Liver (tissue), 8 donors: ENCODE measurements at regions not wholly inside any gene's neighbourhood (a gene's known extent, or its start where the extent isn't known, plus 50 kb on each side); places are given as distances from the start of the nearest gene placed in this dataset.

ENCODE experiments used
- DNase-seq: peaks from one replicate; pipeline ENCODE4 v3.0.0-alpha.2; 2017; ENCODE audit warnings: low spot score
- H3K27ac ChIP-seq, 2 donors: one replicate each; pipeline ENCODE4 v1.7.0; 2013; ENCODE audit warnings: inconsistent platforms in 2 of 2, low read length in 2 of 2, control low read depth in 1 of 2, low read depth in 1 of 2, mild to moderate bottlenecking in 1 of 2
- H3K27me3 ChIP-seq, 4 donors: one replicate each; pipeline versions ENCODE4 v1.6.1 to v1.7.0; 2013; ENCODE audit warnings: low read length in 3 of 4, inconsistent platforms in 1 of 4, mild to moderate bottlenecking in 1 of 4, moderate library complexity in 1 of 4; ENCODE audit not compliant: control insufficient read depth in 4 of 4, insufficient read depth in 4 of 4
- H3K36me3 ChIP-seq, 4 donors: one replicate each; pipeline versions ENCODE4 v1.6.1 to v1.7.0; 2013; ENCODE audit warnings: low read length in 3 of 4, mild to moderate bottlenecking in 3 of 4, low read depth in 1 of 4, moderate library complexity in 1 of 4; ENCODE audit not compliant: control insufficient read depth in 4 of 4, insufficient read depth in 3 of 4
- H3K4me1 ChIP-seq, 4 donors: one replicate each; pipeline versions ENCODE4 v1.6.1 to v1.7.0; 2013; ENCODE audit warnings: low read length in 3 of 4, mild to moderate bottlenecking in 3 of 4, moderate library complexity in 1 of 4; ENCODE audit not compliant: control insufficient read depth in 4 of 4, insufficient read depth in 4 of 4
- H3K4me3 ChIP-seq, 3 donors: one replicate each; pipeline versions ENCODE4 v1.6.1 to v1.7.0; 2013; ENCODE audit warnings: low read length in 3 of 3, control low read depth in 1 of 3, low read depth in 1 of 3, mild to moderate bottlenecking in 1 of 3
- H3K9ac ChIP-seq, 2 donors: one replicate each; pipeline ENCODE4 v1.7.0; 2013; ENCODE audit warnings: low read length in 2 of 2, mild to moderate bottlenecking in 2 of 2, moderate library complexity in 2 of 2, control low read depth in 1 of 2, low read depth in 1 of 2
- H3K9me3 ChIP-seq, 4 donors: one replicate each; pipeline versions ENCODE4 v1.6.1 to v1.7.0; 2013; ENCODE audit warnings: low read length in 3 of 4; ENCODE audit not compliant: control insufficient read depth in 4 of 4
- ATF3 ChIP-seq: IDR thresholded peaks from 2 replicates; pipeline ENCODE4 v1.6.1; 2016; ENCODE audit warnings: antibody characterized with exemption
- CTCF ChIP-seq: fragments of 150-350 bp; IDR thresholded peaks from 2 replicates; pipeline ENCODE4 v1.5.1; 2017; ENCODE audit warnings: improper control_type of control experiment, low read depth, low read length; ENCODE audit not compliant: missing input control
- EGR1 ChIP-seq, 2 donors: IDR thresholded peaks; 2 replicates each; pipeline ENCODE4 v1.6.1; 2016 to 2018; ENCODE audit warnings: antibody characterized with exemption in 2 of 2, low read depth in 2 of 2
- FOXA1 ChIP-seq: IDR thresholded peaks from 2 replicates; pipeline ENCODE4 v1.6.1; 2016; ENCODE audit warnings: antibody characterized with exemption
- GABPA ChIP-seq, 2 donors: IDR thresholded peaks in 1 of 2; conservative IDR thresholded peaks in 1 of 2; 2 replicates each; pipeline ENCODE4 v1.6.1; 2016; ENCODE audit warnings: antibody characterized with exemption in 2 of 2, mild to moderate bottlenecking in 1 of 2, moderate library complexity in 1 of 2
- HNF4A ChIP-seq, 2 donors: conservative IDR thresholded peaks; 2 replicates each; pipeline ENCODE4 v1.6.1; 2016; ENCODE audit warnings: antibody characterized with exemption in 2 of 2, mild to moderate bottlenecking in 2 of 2
- HNF4G ChIP-seq: IDR thresholded peaks from 2 replicates; pipeline ENCODE4 v1.6.1; 2016; ENCODE audit warnings: antibody characterized with exemption
- JUND ChIP-seq, 2 donors: IDR thresholded peaks; 2 replicates each; pipeline ENCODE4 v1.6.1; 2016; ENCODE audit warnings: antibody characterized with exemption in 2 of 2
- MAX ChIP-seq: IDR thresholded peaks from 2 replicates; pipeline ENCODE4 v1.6.1; 2016; ENCODE audit warnings: antibody characterized with exemption
- NR2F2 ChIP-seq: IDR thresholded peaks from 2 replicates; pipeline ENCODE4 v1.6.1; 2016; ENCODE audit warnings: antibody characterized with exemption
- RAD21 ChIP-seq, 2 donors: IDR thresholded peaks; 2 replicates each; pipeline ENCODE4 v1.6.1; 2016; ENCODE audit warnings: antibody characterized with exemption in 2 of 2, mild to moderate bottlenecking in 2 of 2
- REST ChIP-seq: IDR thresholded peaks from 2 replicates; pipeline ENCODE4 v1.6.1; 2016; ENCODE audit warnings: antibody characterized with exemption, mild to moderate bottlenecking
- RXRA ChIP-seq, 2 donors: IDR thresholded peaks; 2 replicates each; pipeline ENCODE4 v1.6.1; 2017 to 2018; ENCODE audit warnings: antibody characterized with exemption in 2 of 2, mild to moderate bottlenecking in 1 of 2
- TAF1 ChIP-seq: conservative IDR thresholded peaks from 2 replicates; pipeline ENCODE4 v1.6.1; 2016; ENCODE audit warnings: antibody characterized with exemption, mild to moderate bottlenecking
- YY1 ChIP-seq: IDR thresholded peaks from 2 replicates; pipeline ENCODE4 v1.6.1; 2016; ENCODE audit warnings: antibody characterized with exemption, mild to moderate bottlenecking
- WGBS: extraction: QIAGEN DNeasy Blood & Tissue Kit; methylation state at CpG from one replicate; pipeline ENCODE4 v1.1.7; 2013; 5-methylcytosine and 5-hydroxymethylcytosine counted together
- donor health status: healthy.
- donor health status: healthy.
- donor health status: healthy.
- donor health status: healthy.
- donor health status: healthy.

DNA sequence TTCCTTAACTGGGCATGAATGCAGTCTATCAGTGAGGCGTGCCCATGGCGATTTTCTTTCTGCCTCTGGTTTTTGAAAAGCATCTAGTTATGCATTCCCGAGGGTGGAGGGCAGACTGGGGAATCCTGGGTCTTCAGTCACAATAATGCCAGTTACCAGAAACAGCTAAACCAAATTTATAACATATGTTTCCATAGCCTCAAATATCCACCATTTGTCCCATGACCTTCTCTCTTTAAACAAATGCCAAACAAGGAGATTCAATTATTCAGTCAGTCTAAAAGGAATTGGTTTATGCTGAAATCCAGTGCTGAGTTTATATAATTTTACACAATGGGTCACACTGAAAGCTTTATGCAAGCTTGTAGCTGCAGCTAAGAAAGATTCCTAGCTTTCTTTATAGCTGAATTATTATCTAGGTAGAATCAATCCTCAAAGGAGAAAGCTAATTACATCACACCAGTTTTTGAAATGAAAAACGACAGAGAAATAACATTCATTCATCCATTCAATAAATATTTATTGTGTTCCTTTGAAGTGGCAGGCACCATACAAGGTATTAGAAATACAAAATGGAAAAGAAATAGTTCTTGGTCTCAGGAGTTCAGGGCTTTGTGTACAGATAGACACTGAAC, 131.3 kb upstream of the RAP1B start (continued):
- TF ChIP-seq CTCF (no peak), ATF3 (no peak)

DNA sequence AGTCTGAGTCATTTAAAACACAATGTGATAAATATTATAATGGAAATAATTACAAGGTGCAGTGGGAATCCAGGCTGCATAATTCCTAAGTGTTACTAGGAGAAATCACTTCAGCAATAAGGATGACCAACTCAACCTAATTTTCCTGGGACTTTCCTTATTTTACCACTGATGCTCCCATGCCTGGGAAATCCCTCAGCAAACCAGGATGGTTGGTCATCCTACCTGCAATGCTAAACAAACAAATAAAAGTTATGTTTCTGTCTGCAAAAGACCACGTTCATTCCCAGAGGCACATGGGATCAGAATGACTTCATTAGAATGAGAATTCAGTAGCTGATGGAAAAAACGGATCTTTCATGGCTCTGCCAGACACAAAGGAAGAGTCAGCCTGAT, 130.8 kb upstream of the RAP1B start:
- DNase-seq, result no peak
- Histone ChIP-seq H3K4me3 (no peak overlapping the region), H3K9ac (no peak overlapping the region), H3K36me3 (no peaks in the 10 kb centered on the region), H3K4me1 (no peaks in the 10 kb centered on the region), H3K27me3 (no peaks in the 10 kb centered on the region), H3K27ac (no peak overlapping the region), H3K9me3 (no peaks in the 10 kb centered on the region)
- TF ChIP-seq HNF4A (conservative IDR thresholded peaks at IDR 0.05) (no peak), HNF4G (no peak), GABPA (IDR thresholded peaks at IDR 0.05 in 1 of 2, conservative IDR thresholded peaks at IDR 0.05 in 1 of 2) (no peak), REST (no peak), YY1 (no peak), MAX (no peak), CTCF (no peak), EGR1 (IDR thresholded peaks at IDR 0.05; ENCODE audit: low read depth in 2 of 2) (no peak), ATF3 (no peak), NR2F2 (no peak), FOXA1 (no peak), RXRA (IDR thresholded peaks at IDR 0.05) (no peak), RAD21 (IDR thresholded peaks at IDR 0.05) (no peak), JUND (IDR thresholded peaks at IDR 0.05) (no peak), TAF1 (no peak)
- WGBS, result 76% methylated on average over 2 of the region's 2 CpGs
